ENCODE measurements at regions not wholly inside any gene's neighbourhood (a gene's known extent, or its start where the extent isn't known, plus 50 kb on each side); places are given as distances from the start of the nearest gene placed in this dataset.

DNA sequence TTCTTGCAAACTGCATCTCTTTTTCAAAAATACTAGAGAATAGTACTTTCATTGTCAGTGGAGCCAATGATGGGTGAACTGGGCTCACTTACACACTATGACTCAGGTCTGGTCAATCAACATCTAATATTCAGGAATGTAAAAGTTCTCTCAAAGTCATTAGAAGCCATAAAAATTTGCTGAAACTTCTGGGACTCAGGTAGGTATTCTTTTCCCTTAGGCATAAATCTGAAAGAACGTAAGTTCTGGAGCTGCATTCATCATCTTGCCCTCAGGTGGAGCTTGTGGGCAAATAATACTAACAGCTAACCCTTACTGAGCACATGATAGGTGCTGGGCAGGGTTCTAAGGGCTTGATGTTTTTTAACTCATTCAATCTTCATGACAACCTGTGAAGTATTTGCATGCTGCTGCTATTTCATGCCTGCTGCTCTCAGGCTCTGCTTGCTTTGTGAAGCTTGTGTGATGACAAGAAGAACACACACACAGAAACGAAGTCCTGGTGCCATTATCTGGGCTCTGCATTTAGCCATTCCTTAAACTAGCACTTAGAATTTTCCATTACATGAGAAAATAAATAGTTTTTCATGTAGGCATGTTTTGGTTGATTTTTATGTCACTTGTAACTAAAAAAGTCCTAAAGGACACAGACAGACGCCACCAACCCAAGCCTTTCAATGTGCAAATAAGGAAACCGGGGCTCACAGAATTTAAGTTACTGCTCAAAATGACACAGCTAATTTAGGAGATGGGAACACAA, 394.2 kb upstream of the LYPLAL1 start:
- Mint-ChIP-seq H3K4me3 (no peak overlapping the region), H3K36me3 (ENCODE audit: low read depth) (no peaks in the 10 kb centered on the region), H3K27ac (no peak overlapping the region), H3K9me3 (no peaks in the 10 kb centered on the region), H3K27me3 (no peaks in the 10 kb centered on the region), H3K4me1 (no peaks in the 10 kb centered on the region)
- ChIA-PET CTCF (no interaction called here), POLR2A (no interaction called here)
- DNase-seq, result no peak

- H3K36me3 Mint-ChIP-seq (ENCODE audit: low read depth), result no peaks in the 10 kb centered on the region
- ChIA-PET CTCF (no interaction called here), POLR2A (no interaction called here)
- no peaks in the 10 kb centered on the region for H3K9me3 Mint-ChIP-seq
- no peak overlapping the region for H3K27ac Mint-ChIP-seq
- no peaks in the 10 kb centered on the region for H3K27me3 Mint-ChIP-seq
- H3K4me3 Mint-ChIP-seq, result no peak overlapping the region
- DNase-seq, result no peak
- no peaks in the 10 kb centered on the region for H3K4me1 Mint-ChIP-seq
Observed at GRCh38 chr1:218783131-218783530, 390.5 kb upstream of the LYPLAL1 start.

DNA sequence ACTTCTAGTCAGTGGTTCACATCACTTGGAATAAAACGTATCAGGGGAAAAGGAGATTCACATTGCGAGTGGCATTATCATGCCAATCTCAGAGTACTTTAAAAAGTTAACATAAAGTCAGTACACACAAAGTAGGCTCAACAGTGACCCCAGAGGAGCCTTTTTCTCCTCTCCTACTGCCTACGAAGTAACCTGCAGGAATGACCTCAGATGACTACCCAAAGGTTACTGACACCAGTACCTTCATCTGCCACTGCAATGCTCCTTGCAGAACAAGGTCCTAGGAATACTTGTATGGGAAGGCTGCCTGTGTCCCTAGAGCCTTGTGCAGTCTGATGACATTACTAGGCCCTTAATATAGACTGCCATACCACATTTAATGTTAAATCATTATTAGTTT, 389.8 kb upstream of the LYPLAL1 start:
- no peak for DNase-seq
- POLR2A ChIA-PET, result no interaction called here
- Mint-ChIP-seq H3K4me1 (no peaks in the 10 kb centered on the region), H3K36me3 (ENCODE audit: low read depth) (no peaks in the 10 kb centered on the region), H3K4me3 (no peak overlapping the region), H3K9me3 (no peaks in the 10 kb centered on the region), H3K27ac (no peak overlapping the region), H3K27me3 (no peaks in the 10 kb centered on the region)
- CTCF ChIA-PET, result no interaction called here

- CTCF ChIA-PET, result no interaction called here
Observed at GRCh38 chr1:218785928-218786327, 387.8 kb upstream of the LYPLAL1 start.

DNA sequence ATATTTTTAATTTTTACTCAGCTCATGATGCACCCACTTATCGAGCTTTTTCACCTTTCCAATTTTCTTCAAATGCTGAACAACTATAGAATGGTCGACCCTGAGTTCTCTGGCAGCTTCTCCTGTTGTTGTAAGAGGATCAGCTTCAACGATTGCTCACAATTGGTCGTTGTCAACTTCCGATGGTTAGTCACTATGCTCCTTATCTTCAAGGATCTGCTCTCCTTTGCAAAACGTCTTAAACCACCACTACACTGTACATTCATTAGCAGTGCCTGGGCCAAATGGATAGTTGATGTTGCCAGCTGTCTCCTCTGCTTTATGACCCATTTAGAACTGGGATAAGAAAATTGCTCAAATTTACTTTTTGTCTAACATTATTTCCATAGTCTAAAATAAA, 385.9 kb upstream of the LYPLAL1 start:
- Mint-ChIP-seq H3K4me1 (no peaks in the 10 kb centered on the region), H3K36me3 (ENCODE audit: low read depth) (no peaks in the 10 kb centered on the region), H3K27ac (no peak overlapping the region), H3K9me3 (no peaks in the 10 kb centered on the region), H3K4me3 (no peak overlapping the region), H3K27me3 (no peaks in the 10 kb centered on the region)
- DNase-seq, result no peak
- ChIA-PET POLR2A (no interaction called here), CTCF (no interaction called here)

More at GRCh38 chr1:218785928-218786327, 387.8 kb upstream of the LYPLAL1 start:
- H3K4me3 Mint-ChIP-seq, result no peak overlapping the region
- no peaks in the 10 kb centered on the region for H3K9me3 Mint-ChIP-seq
- DNase-seq, result no peak
- H3K4me1 Mint-ChIP-seq, result no peaks in the 10 kb centered on the region
- POLR2A ChIA-PET, result no interaction called here
- H3K36me3 Mint-ChIP-seq (ENCODE audit: low read depth), result no peaks in the 10 kb centered on the region
- no peaks in the 10 kb centered on the region for H3K27me3 Mint-ChIP-seq
- no peak overlapping the region for H3K27ac Mint-ChIP-seq

GRCh38 chr1:218796773-218797172, 376.9 kb upstream of the LYPLAL1 start:
- peaks cover 5% of the 10 kb centered on the region for H3K9me3 Mint-ChIP-seq
- H3K27ac Mint-ChIP-seq, result no peak overlapping the region
- H3K36me3 Mint-ChIP-seq (ENCODE audit: low read depth), result no peaks in the 10 kb centered on the region
- H3K4me3 Mint-ChIP-seq, result no peak overlapping the region
- CTCF ChIA-PET, result no interaction called here
- POLR2A ChIA-PET, result no interaction called here
- no peak for DNase-seq
- no peaks in the 10 kb centered on the region for H3K27me3 Mint-ChIP-seq
- H3K4me1 Mint-ChIP-seq, result no peaks in the 10 kb centered on the region

GRCh38 chr1:218802799-218803198, 370.9 kb upstream of the LYPLAL1 start:
- Mint-ChIP-seq H3K27ac (no peak overlapping the region), H3K4me1 (no peaks in the 10 kb centered on the region), H3K27me3 (no peaks in the 10 kb centered on the region), H3K4me3 (no peak overlapping the region), H3K9me3 (peaks cover 5% of the 10 kb centered on the region), H3K36me3 (ENCODE audit: low read depth) (no peaks in the 10 kb centered on the region)
- CTCF ChIA-PET, result no interaction called here
- DNase-seq, result no peak
- POLR2A ChIA-PET, result no interaction called here

DNA sequence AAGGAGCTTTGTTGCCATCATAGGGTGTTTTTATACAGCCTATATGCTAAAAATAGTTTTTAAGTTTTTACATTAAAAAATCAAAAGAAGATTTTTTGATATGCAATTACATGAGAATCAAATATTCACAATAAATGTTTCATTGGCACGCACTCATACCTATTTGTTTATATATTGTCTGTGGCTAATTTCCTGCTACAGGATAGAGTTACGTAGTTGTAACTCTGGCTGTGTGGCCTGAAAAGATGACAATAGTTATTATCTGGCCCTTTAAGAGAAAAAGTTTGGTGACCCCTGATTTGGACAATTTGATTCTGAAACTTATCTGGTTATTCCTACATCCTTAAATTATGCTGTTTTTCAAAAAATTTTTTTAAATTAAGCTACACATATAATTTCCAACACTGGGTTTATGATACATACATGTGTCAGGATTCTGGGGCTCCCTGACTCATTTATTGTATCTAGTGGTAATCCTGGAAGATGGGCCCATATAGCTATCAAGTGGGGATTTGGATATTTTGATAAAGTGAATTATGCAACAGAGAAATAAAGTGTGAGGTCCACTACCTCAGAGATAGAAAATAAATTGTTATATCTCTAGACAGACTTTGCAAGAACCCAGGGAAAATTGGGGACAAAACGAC, 370.2 kb upstream of the LYPLAL1 start:
- peaks cover 5% of the 10 kb centered on the region for H3K9me3 Mint-ChIP-seq
- ChIA-PET POLR2A (no interaction called here), CTCF (no interaction called here)
- H3K4me1 Mint-ChIP-seq, result no peaks in the 10 kb centered on the region
- no peaks in the 10 kb centered on the region for H3K36me3 Mint-ChIP-seq (ENCODE audit: low read depth)
- H3K4me3 Mint-ChIP-seq, result no peak overlapping the region
- no peak overlapping the region for H3K27ac Mint-ChIP-seq
- no peaks in the 10 kb centered on the region for H3K27me3 Mint-ChIP-seq
- no peak for DNase-seq

DNA sequence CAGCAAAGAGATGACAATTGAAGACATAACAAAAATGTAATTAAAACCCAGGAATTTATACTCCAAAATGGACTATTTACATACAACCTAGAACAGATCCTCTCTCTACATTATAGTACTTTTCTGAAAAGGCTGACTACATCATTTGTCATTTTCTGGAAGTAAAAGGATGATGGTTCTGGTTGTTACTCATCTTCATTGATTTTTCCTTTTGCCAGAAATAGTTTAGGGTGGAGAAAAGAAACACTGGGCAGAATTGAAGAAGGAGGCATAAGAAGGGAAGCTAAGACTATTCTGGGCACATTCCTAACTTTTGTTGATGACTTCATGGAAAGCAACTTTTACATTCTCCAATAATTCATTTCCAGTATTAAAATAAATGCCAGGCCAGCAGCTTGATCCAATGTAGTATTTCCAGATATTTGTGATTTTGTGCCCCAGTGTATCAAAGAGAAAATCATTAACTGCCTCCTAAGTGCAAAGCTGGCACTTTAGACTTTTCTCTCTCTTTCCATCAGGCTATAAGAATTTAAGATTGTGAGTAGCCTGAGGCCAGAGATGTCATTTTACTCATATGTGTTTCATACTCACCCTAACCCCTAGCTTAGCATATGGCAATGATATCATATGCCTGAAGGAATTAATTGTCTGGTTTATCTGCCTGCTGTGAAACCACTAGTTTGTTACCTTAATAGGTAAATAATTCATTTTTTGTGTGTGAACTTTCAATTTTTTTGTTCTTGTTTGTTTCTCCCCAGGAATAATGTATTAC, 369.5 kb upstream of the LYPLAL1 start:
- H3K4me3 Mint-ChIP-seq, result no peak overlapping the region
- H3K9me3 Mint-ChIP-seq, result peaks cover 5% of the 10 kb centered on the region
- H3K27me3 Mint-ChIP-seq, result no peaks in the 10 kb centered on the region
- no peak for DNase-seq
- no peaks in the 10 kb centered on the region for H3K4me1 Mint-ChIP-seq
- H3K27ac Mint-ChIP-seq, result no peak overlapping the region
- CTCF ChIA-PET, result no interaction called here
- POLR2A ChIA-PET, result no interaction called here
- no peaks in the 10 kb centered on the region for H3K36me3 Mint-ChIP-seq (ENCODE audit: low read depth)

- no peak for DNase-seq
- H3K27ac Mint-ChIP-seq, result no peak overlapping the region
- CTCF ChIA-PET, result no interaction called here
- H3K36me3 Mint-ChIP-seq (ENCODE audit: low read depth), result no peaks in the 10 kb centered on the region
- no peaks in the 10 kb centered on the region for H3K27me3 Mint-ChIP-seq
- no peaks in the 10 kb centered on the region for H3K9me3 Mint-ChIP-seq
- H3K4me1 Mint-ChIP-seq, result no peaks in the 10 kb centered on the region
- H3K4me3 Mint-ChIP-seq, result no peak overlapping the region
- POLR2A ChIA-PET, result no interaction called here
Observed at GRCh38 chr1:218809061-218809460, 364.6 kb upstream of the LYPLAL1 start.

DNA sequence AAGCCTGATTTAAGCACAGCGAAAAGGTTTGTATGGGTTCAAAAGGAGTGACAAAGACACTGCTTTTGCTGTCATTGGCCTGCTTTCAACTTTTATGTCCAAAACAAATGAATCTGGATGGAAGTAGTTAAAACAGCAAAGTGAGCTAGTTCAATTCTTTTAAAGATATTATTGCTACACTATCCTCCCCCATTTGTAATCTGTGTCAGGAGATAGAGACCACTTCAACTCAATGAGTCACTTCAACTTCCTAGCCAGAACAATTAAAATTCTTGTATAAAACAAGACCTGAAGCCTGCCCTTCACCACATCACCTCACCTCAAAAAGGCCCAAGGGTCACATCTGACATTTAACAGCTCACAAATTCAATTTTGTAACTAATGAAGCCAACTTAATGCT, 364.1 kb upstream of the LYPLAL1 start:
- H3K4me1 Mint-ChIP-seq, result no peaks in the 10 kb centered on the region
- CTCF ChIA-PET, result no interaction called here
- H3K4me3 Mint-ChIP-seq, result no peak overlapping the region
- POLR2A ChIA-PET, result no interaction called here
- no peaks in the 10 kb centered on the region for H3K36me3 Mint-ChIP-seq (ENCODE audit: low read depth)
- H3K27ac Mint-ChIP-seq, result no peak overlapping the region
- DNase-seq, result no peak
- no peaks in the 10 kb centered on the region for H3K9me3 Mint-ChIP-seq
- H3K27me3 Mint-ChIP-seq, result no peaks in the 10 kb centered on the region

DNA sequence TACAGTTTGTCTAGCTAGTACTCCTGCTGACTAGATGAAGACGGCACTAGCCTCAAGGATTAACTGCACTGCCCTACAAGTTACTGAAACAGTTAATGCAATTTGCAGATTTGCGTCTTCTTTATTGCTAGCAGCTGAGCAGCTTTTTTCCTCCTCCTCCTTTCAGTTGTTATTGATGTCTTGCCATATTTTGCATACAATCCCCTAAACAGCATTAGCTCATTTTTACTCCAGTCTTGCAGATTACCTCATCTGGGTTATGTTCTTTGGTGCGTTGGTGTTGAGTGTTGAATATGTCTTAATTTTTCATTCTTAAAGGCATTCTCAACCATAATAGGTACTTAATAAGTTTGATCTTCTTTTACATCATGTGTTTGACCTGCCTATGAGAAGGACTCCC, 363.4 kb upstream of the LYPLAL1 start:
- Mint-ChIP-seq H3K4me3 (no peak overlapping the region), H3K36me3 (ENCODE audit: low read depth) (no peaks in the 10 kb centered on the region), H3K9me3 (no peaks in the 10 kb centered on the region), H3K27me3 (no peaks in the 10 kb centered on the region), H3K27ac (no peak overlapping the region), H3K4me1 (no peaks in the 10 kb centered on the region)
- POLR2A ChIA-PET, result no interaction called here
- CTCF ChIA-PET, result no interaction called here
- DNase-seq, result no peak

- Mint-ChIP-seq H3K4me1 (no peaks in the 10 kb centered on the region), H3K9me3 (no peaks in the 10 kb centered on the region), H3K4me3 (no peak overlapping the region), H3K27ac (no peak overlapping the region), H3K27me3 (no peaks in the 10 kb centered on the region), H3K36me3 (ENCODE audit: low read depth) (no peaks in the 10 kb centered on the region)
- ChIA-PET POLR2A (no interaction called here), CTCF (no interaction called here)
- DNase-seq, result no peak
Observed at GRCh38 chr1:218811497-218811896, 362.2 kb upstream of the LYPLAL1 start.

DNA sequence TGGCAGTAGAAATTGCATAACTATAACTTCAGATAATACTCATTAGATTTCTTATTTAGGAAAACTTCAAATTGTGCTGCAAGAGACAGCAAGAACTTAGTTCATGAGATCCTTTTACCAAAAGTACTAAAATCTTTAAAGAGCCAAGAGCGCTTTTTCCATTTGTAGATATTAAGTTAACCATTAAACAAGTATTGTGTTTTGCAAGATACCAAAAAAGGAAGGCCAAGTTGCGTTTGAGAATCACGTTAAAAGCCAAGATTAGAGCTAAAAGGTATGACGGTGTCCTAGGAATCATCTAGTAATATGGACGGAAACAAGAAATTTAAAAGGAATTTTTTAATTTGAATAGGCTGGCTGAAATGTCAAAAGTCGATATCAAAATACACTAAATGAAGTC, 361.3 kb upstream of the LYPLAL1 start:
- H3K27ac Mint-ChIP-seq, result no peak overlapping the region
- H3K27me3 Mint-ChIP-seq, result no peaks in the 10 kb centered on the region
- H3K36me3 Mint-ChIP-seq (ENCODE audit: low read depth), result no peaks in the 10 kb centered on the region
- no peak for DNase-seq
- no peak overlapping the region for H3K4me3 Mint-ChIP-seq
- H3K4me1 Mint-ChIP-seq, result no peaks in the 10 kb centered on the region
- H3K9me3 Mint-ChIP-seq, result no peaks in the 10 kb centered on the region
- CTCF ChIA-PET, result no interaction called here
- POLR2A ChIA-PET, result no interaction called here

All from activated CD4-positive, alpha-beta memory T cell treated with anti-CD3 and anti-CD28 coated beads, Interleukin-2, amount 10 ng/mL, durations not matched to agents 7 days and 5 days (primary cell).